H1 (cell line): ENCODE measurements at regions not wholly inside any gene's neighbourhood (a gene's known extent, or its start where the extent isn't known, plus 50 kb on each side); places are given as distances from the start of the nearest gene placed in this dataset.

Experiments
- CTCF ChIA-PET: fragments of 300-600 bp; sonication (Branson Sonifier 250); formaldehyde crosslinking; loops from one replicate; lab custom pipeline; 2021; ENCODE audit not compliant: partially characterized antibody; lab: Charles Lee
- POLR2A ChIA-PET: fragments of 300-600 bp; sonication (Branson Sonifier 250); formaldehyde crosslinking; loops from one replicate; lab custom pipeline; 2021; ENCODE audit warnings: inconsistent platforms; ENCODE audit not compliant: partially characterized antibody; lab: Charles Lee
- DNase-seq, 2 experiments: peaks; one replicate each; pipeline versions ENCODE4 v3.0.0 to v3.0.0-alpha.2; 2010 to 2022; ENCODE audit warnings: low spot score in 2 of 2, low read depth in 1 of 2, mixed read lengths in 1 of 2
- FAIRE-seq: peaks from 2 replicates; lab custom pipeline; 2011; peaks lifted over from hg19 to GRCh38; lab: Jason Lieb, UNC
- H2AFZ ChIP-seq: 2 replicates; pipeline ENCODE4 v1.8.1; 2012; ENCODE audit warnings: low read length, inconsistent platforms
- H2AK5ac ChIP-seq: 2 replicates; pipeline ENCODE4 v1.6.1; 2013; ENCODE audit warnings: low read depth, low read length
- H2BK120ac ChIP-seq: replicated peaks from 2 replicates; pipeline ENCODE3; 2013; ENCODE audit warnings: low read depth, low read length, inconsistent platforms
- H2BK12ac ChIP-seq: 2 replicates; pipeline ENCODE4 v1.6.1; 2013; ENCODE audit warnings: low read depth, low read length
- H2BK15ac ChIP-seq: 2 replicates; pipeline ENCODE4 v1.6.1; 2013; ENCODE audit warnings: low read length
- H2BK20ac ChIP-seq: 2 replicates; pipeline ENCODE4 v1.6.1; 2013; ENCODE audit warnings: low read length
- H2BK5ac ChIP-seq: 2 replicates; pipeline ENCODE4 v1.6.1; 2013; ENCODE audit warnings: low read depth, low read length
- H3K14ac ChIP-seq: 2 replicates; pipeline ENCODE4 v1.6.1; 2013; ENCODE audit warnings: inconsistent platforms; ENCODE audit not compliant: insufficient read length
- H3K18ac ChIP-seq: 2 replicates; pipeline ENCODE4 v1.6.1; 2013; ENCODE audit warnings: low read length; ENCODE audit errors: extremely low read depth
- H3K23ac ChIP-seq: 2 replicates; pipeline ENCODE4 v1.6.1; 2013; ENCODE audit warnings: inconsistent platforms; ENCODE audit not compliant: insufficient read length
- H3K23me2 ChIP-seq: 2 replicates; pipeline ENCODE4 v1.6.1; 2013; ENCODE audit warnings: low read depth, low read length
- H3K27ac ChIP-seq: 2 replicates; pipeline ENCODE4 v1.6.1; 2011; ENCODE audit warnings: low read depth, low read length, inconsistent platforms
- H3K27me3 ChIP-seq, 4 experiments: replicated peaks in 1 of 4; 1 replicate in 1 of 4; 2 replicates in 3 of 4; pipeline versions ENCODE4 v1.6.1 to v1.8.1; 2011 to 2013; ENCODE audit warnings: low read length in 3 of 4, mild to moderate bottlenecking in 3 of 4, inconsistent platforms in 2 of 4, mixed read lengths in 2 of 4, moderate library complexity in 1 of 4; ENCODE audit not compliant: control insufficient read depth in 3 of 4, insufficient read depth in 3 of 4; ENCODE audit errors: extremely low read depth in 1 of 4
- H3K36me3 ChIP-seq, 4 experiments: 2 replicates each; pipeline versions ENCODE4 v1.6.1 to v1.8.1; 2011 to 2013; ENCODE audit warnings: mild to moderate bottlenecking in 4 of 4, low read length in 3 of 4, moderate library complexity in 2 of 4, control low read depth in 1 of 4, inconsistent platforms in 1 of 4; ENCODE audit not compliant: insufficient read depth in 4 of 4, control insufficient read depth in 2 of 4
- H3K4ac ChIP-seq: replicated peaks from 2 replicates; pipeline ENCODE3; 2013; ENCODE audit warnings: low read length, low read depth, mixed read lengths, inconsistent platforms; ENCODE audit not compliant: insufficient read length
- H3K4me1 ChIP-seq, 4 experiments: replicated peaks in 1 of 4; 1 replicate in 1 of 4; 2 replicates in 3 of 4; pipeline versions ENCODE4 v1.6.1 to v1.8.1; 2011 to 2013; ENCODE audit warnings: low read length in 3 of 4, inconsistent platforms in 2 of 4, mixed read lengths in 1 of 4; ENCODE audit not compliant: insufficient read depth in 4 of 4, control insufficient read depth in 3 of 4
- H3K4me2 ChIP-seq, 2 experiments: 2 replicates each; pipeline versions ENCODE4 v1.6.1 to v1.8.1; 2011 to 2013; ENCODE audit warnings: low read depth in 2 of 2, low read length in 2 of 2, control low read depth in 1 of 2, inconsistent platforms in 1 of 2, mild to moderate bottlenecking in 1 of 2; ENCODE audit not compliant: insufficient read depth in 1 of 2
- H3K4me3 ChIP-seq, 4 experiments: fragments of 200-600, 300-600 bp in 1 of 4; sonication (generic), shearing (Covaris generic), sonication (Bioruptor Twin) in 1 of 4; 2 replicates each; pipeline versions ENCODE4 v1.5.1 to v1.8.1; 2011 to 2016; ENCODE audit warnings: low read length in 4 of 4, low read depth in 3 of 4, control low read depth in 2 of 4, inconsistent platforms in 2 of 4, mild to moderate bottlenecking in 2 of 4, mixed read lengths in 1 of 4, moderate library complexity in 1 of 4; ENCODE audit not compliant: insufficient read depth in 2 of 4; ENCODE audit errors: extremely low read depth in 1 of 4
- H3K56ac ChIP-seq: replicated peaks from 2 replicates; pipeline ENCODE3; 2013; ENCODE audit warnings: low read depth, mild to moderate bottlenecking, mixed read lengths, low read length, inconsistent platforms; ENCODE audit not compliant: insufficient read length
- H3K79me1 ChIP-seq: 2 replicates; pipeline ENCODE4 v1.6.1; 2013; ENCODE audit warnings: low read depth, low read length, control low read depth
- H3K79me2 ChIP-seq, 2 experiments: 2 replicates each; pipeline versions ENCODE4 v1.6.1 to v1.8.1; 2012 to 2013; ENCODE audit warnings: low read length in 2 of 2, mild to moderate bottlenecking in 2 of 2, inconsistent platforms in 1 of 2; ENCODE audit not compliant: insufficient read depth in 2 of 2, control insufficient read depth in 1 of 2
- H3K9ac ChIP-seq, 4 experiments: replicated peaks in 1 of 4; 1 replicate in 1 of 4; 2 replicates in 3 of 4; pipeline versions ENCODE4 v1.6.1 to v1.8.1; 2011 to 2013; ENCODE audit warnings: low read depth in 3 of 4, low read length in 3 of 4, control low read depth in 2 of 4, mild to moderate bottlenecking in 2 of 4, moderate library complexity in 2 of 4, inconsistent platforms in 1 of 4; ENCODE audit errors: extremely low read depth in 1 of 4
- H3K9me3 ChIP-seq, 2 experiments: 2 replicates each; pipeline versions ENCODE4 v1.6.1 to v1.8.1; 2012 to 2013; ENCODE audit warnings: mild to moderate bottlenecking in 2 of 2, moderate library complexity in 2 of 2, control low read depth in 1 of 2, inconsistent platforms in 1 of 2, low read depth in 1 of 2, low read length in 1 of 2, mixed read lengths in 1 of 2; ENCODE audit not compliant: insufficient read depth in 2 of 2
- H4K20me1 ChIP-seq, 2 experiments: replicated peaks in 1 of 2; 2 replicates each; pipeline versions ENCODE3 to v1.8.1; 2011 to 2013; ENCODE audit warnings: inconsistent platforms in 2 of 2, low read length in 2 of 2, mild to moderate bottlenecking in 1 of 2; ENCODE audit not compliant: insufficient read depth in 2 of 2, control insufficient read depth in 1 of 2
- H4K5ac ChIP-seq: 2 replicates; pipeline ENCODE4 v1.6.1; 2013; ENCODE audit warnings: low read length, low read depth, mixed read lengths, inconsistent platforms; ENCODE audit not compliant: insufficient read length
- H4K8ac ChIP-seq: 2 replicates; pipeline ENCODE4 v1.8.0; 2013; ENCODE audit warnings: mild to moderate bottlenecking, moderate library complexity, low read length, inconsistent platforms; ENCODE audit not compliant: insufficient read depth; ENCODE audit errors: extremely low read depth
- H4K91ac ChIP-seq: replicated peaks from 2 replicates; pipeline ENCODE3; 2013; ENCODE audit warnings: low read length, mixed read lengths, inconsistent platforms; ENCODE audit not compliant: insufficient read length
- CBX8 ChIP-seq: fragments of 300-800, 300-1000 bp; sonication (generic); IDR thresholded peaks from 2 replicates; pipeline ENCODE4 v1.7.1; 2016; ENCODE audit warnings: low read depth, low read length, borderline replicate concordance
- JUN ChIP-seq: IDR thresholded peaks from 2 replicates; pipeline ENCODE4 v1.6.1; 2011; ENCODE audit warnings: low read depth, mild to moderate bottlenecking, improper control_type of control experiment, low read length
- KDM4A ChIP-seq: IDR thresholded peaks from one replicate; pipeline ENCODE4 v1.7.1; 2012; ENCODE audit warnings: low read depth, mild to moderate bottlenecking, moderate library complexity, low read length, inconsistent platforms; ENCODE audit not compliant: severe bottlenecking
- RBBP5 ChIP-seq: IDR thresholded peaks from 2 replicates; pipeline ENCODE4 v1.7.1; 2012; ENCODE audit warnings: low read depth, mild to moderate bottlenecking, inconsistent platforms, low read length, moderate library complexity, borderline replicate concordance
- RNF2 ChIP-seq: fragments of 200-900, 300-1000 bp; sonication (generic); IDR thresholded peaks from 2 replicates; pipeline ENCODE4 v1.7.1; 2016; ENCODE audit warnings: borderline replicate concordance, low read depth, mild to moderate bottlenecking, antibody characterized with exemption, low read length; ENCODE audit not compliant: poor library complexity, severe bottlenecking; ENCODE audit errors: missing control alignments
- SIN3A ChIP-seq, 2 experiments: IDR thresholded peaks in 1 of 2; conservative IDR thresholded peaks in 1 of 2; 2 replicates each; pipeline ENCODE4 v1.6.1; 2011 to 2012; ENCODE audit warnings: low read length in 2 of 2, improper control_type of control experiment in 1 of 2, low read depth in 1 of 2, mild to moderate bottlenecking in 1 of 2
- SP4 ChIP-seq: IDR thresholded peaks from 2 replicates; pipeline ENCODE4 v1.6.1; 2012; ENCODE audit warnings: low read length, inconsistent platforms
- SUZ12 ChIP-seq: fragments of 200-600 bp; sonication (generic); IDR thresholded peaks from 2 replicates; pipeline ENCODE4 v1.6.1; 2012; ENCODE audit warnings: mild to moderate bottlenecking, inconsistent platforms, low read length, moderate library complexity, mixed read lengths
- TBP ChIP-seq: IDR thresholded peaks from 2 replicates; pipeline ENCODE4 v1.6.1; 2011; ENCODE audit warnings: low read depth, low read length, improper control_type of control experiment
- WGBS, 2 experiments: shearing (Covaris generic) in 1 of 2; methylation state at CpG; one replicate each; pipeline versions ENCODE4 v1.1.6 to v1.1.7; 2013 to 2015; ENCODE audit warnings: low lambda C conversion rate in 2 of 2, mixed read lengths in 2 of 2, inconsistent platforms in 1 of 2, low coverage in 1 of 2, missing lambda C conversion rate in 1 of 2; ENCODE audit not compliant: insufficient replicate concordance in 2 of 2, insufficient coverage in 1 of 2, insufficient read length in 1 of 2; ENCODE audit errors: extremely low coverage in 1 of 2, missing lambda C conversion rate in 1 of 2; 5-methylcytosine and 5-hydroxymethylcytosine counted together

DNA sequence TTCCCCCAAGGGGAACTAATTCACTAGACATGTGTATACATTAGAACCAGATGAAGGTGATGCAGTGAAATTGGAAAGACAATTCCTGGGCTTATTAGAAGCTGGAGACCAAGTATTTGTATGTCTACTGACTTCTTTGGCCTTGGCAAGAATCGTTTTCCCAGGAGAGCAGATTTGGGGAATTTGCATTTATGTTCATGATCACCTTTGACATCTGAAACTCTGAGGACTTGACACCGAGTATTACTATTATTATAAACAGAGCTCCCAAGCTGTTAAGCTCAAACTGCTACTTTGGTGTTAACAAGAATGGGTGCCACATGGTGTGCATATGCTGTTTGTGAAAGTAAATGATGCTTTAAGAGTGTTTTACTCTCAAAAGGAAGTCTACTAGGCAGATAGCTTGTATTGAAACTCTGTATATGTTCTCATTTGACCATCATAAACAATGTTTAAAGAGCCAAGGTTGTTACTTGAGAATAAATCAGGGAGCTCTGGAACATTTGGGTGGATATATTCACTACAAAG is 519.8 kb upstream of the GOLIM4 start:
- Histone ChIP-seq H3K56ac (no peak overlapping the region), H3K18ac (no peak overlapping the region), H2BK12ac (no peak overlapping the region), H3K79me2 (no peaks in the 10 kb centered on the region), H2BK120ac (peak overlapping the region; percentile 95), H3K27ac (no peak overlapping the region; the same call in 1 of the 2 replicates)
- no peak for FAIRE-seq
- TF ChIP-seq JUN, result no peak
- TF ChIP-seq SUZ12, result no peak
- no peak for TF ChIP-seq KDM4A
- no peak for TF ChIP-seq SIN3A (conservative IDR thresholded peaks at IDR 0.05 in 1 of 2, IDR thresholded peaks at IDR 0.05 in 1 of 2; ENCODE audit: low read depth in 1 of 2, low read length in 2 of 2)
- TF ChIP-seq TBP, result no peak
- TF ChIP-seq RNF2, result no peak
- no peak for TF ChIP-seq CBX8
- TF ChIP-seq SP4, result no peak
- TF ChIP-seq RBBP5, result no peak
- TF ChIP-seq, all 59 proteins: peak for 0
- Histone ChIP-seq H4K5ac (peak overlapping the region; percentile 39), H2BK15ac (no peak overlapping the region), H3K4me1 (peaks cover 6 to 40% (median 22%) of the 10 kb centered on the region in 4 experiments), H2AFZ (no peak overlapping the region), H3K27me3 (no peaks in the 10 kb centered on the region), H4K91ac (peak overlapping the region; percentile 61), H3K9ac (no peak overlapping the region), H4K20me1 (no peaks in the 10 kb centered on the region), H3K4ac (no peak overlapping the region), H2BK20ac (no peak overlapping the region), H3K14ac (no peak overlapping the region), H3K79me1 (no peaks in the 10 kb centered on the region), H3K23ac (no peak overlapping the region), H3K4me2 (peak overlapping the region in 1 of 2 experiments; percentile 16; a peak in 1 of 4 replicates), H2AK5ac (no peak overlapping the region), H2BK5ac (no peak overlapping the region), H4K8ac (no peak overlapping the region), H3K9me3 (no peaks in the 10 kb centered on the region), H3K36me3 (no peaks in the 10 kb centered on the region), H3K4me3 (peak overlapping the region in 1 of 4 experiments; percentile 18; a peak in 1 of 8 replicates), H3K23me2 (no peaks in the 10 kb centered on the region)
- DNase-seq, result no peak
- WGBS, 2 experiments, result 55% methylated on average over 2 of the region's 2 CpGs; no CpG with 5 or more reads in 1 of the 2 experiments
- POLR2A ChIA-PET, result interaction anchor here (0.7 to 1.6 kb wide), 2 partner anchors 83 to 84 kb away, joined by 3 read pairs; no protein-coding TSS in a partner anchor
- CTCF ChIA-PET, result interaction anchor here (0.5 to 1.9 kb wide), 10 partner anchors 8 to 535 kb away, joined by 3 to 7 read pairs (median 4); no protein-coding TSS in a partner anchor
